ENCODE measurements at regions not wholly inside any gene's neighbourhood (a gene's known extent, or its start where the extent isn't known, plus 50 kb on each side); places are given as distances from the start of the nearest gene placed in this dataset.

GRCh38 chr15:69793781-69794451 is 303.8 kb downstream of the TLE3 start:
- DNase-seq (ENCODE audit: low read depth), result no peak

- DNase-seq (ENCODE audit: low read depth), result no peak
These were observed 302.9 kb downstream of the TLE3 start for GRCh38 chr15:69794645-69795469.

- no peak for DNase-seq (ENCODE audit: low read depth)
These were observed 302.1 kb downstream of the TLE3 start for GRCh38 chr15:69795601-69796000.

GRCh38 chr15:69797051-69797595 is 300.6 kb downstream of the TLE3 start:
- DNase-seq (ENCODE audit: low read depth), result no peak

- DNase-seq (ENCODE audit: low read depth), result no peak
These were observed 300.1 kb downstream of the TLE3 start for GRCh38 chr15:69797615-69798014.

GRCh38 chr15:69798481-69799250 is 299.1 kb downstream of the TLE3 start:
- DNase-seq (ENCODE audit: low read depth), result no peak

GRCh38 chr15:69801144-69801543 is 296.6 kb downstream of the TLE3 start:
- no peak for DNase-seq (ENCODE audit: low read depth)

GRCh38 chr15:69802432-69802831 is 295.3 kb downstream of the TLE3 start:
- DNase-seq (ENCODE audit: low read depth), result no peak

- DNase-seq (ENCODE audit: low read depth), result no peak
These were observed 292.9 kb downstream of the TLE3 start for GRCh38 chr15:69804786-69805185.

- DNase-seq (ENCODE audit: low read depth), result no peak
These were observed 292.3 kb downstream of the TLE3 start for GRCh38 chr15:69805248-69805953.

GRCh38 chr15:69806287-69806915 is 291.3 kb downstream of the TLE3 start:
- no peak for DNase-seq (ENCODE audit: low read depth)

GRCh38 chr15:69807721-69808120 is 290.0 kb downstream of the TLE3 start:
- no peak for DNase-seq (ENCODE audit: low read depth)

- DNase-seq (ENCODE audit: low read depth), result no peak
These were observed 289.0 kb downstream of the TLE3 start for GRCh38 chr15:69808756-69809155.

GRCh38 chr15:69809421-69809820 is 288.3 kb downstream of the TLE3 start:
- DNase-seq (ENCODE audit: low read depth), result no peak

- DNase-seq (ENCODE audit: low read depth), result no peak
These were observed 287.0 kb downstream of the TLE3 start for GRCh38 chr15:69810431-69811354.

- DNase-seq (ENCODE audit: low read depth), result no peak
These were observed 284.9 kb downstream of the TLE3 start for GRCh38 chr15:69812861-69813261.

GRCh38 chr15:69813881-69814280 is 283.8 kb downstream of the TLE3 start:
- no peak for DNase-seq (ENCODE audit: low read depth)

- no peak for DNase-seq (ENCODE audit: low read depth)
These were observed 282.8 kb downstream of the TLE3 start for GRCh38 chr15:69814932-69815331.

- DNase-seq (ENCODE audit: low read depth), result no peak
These were observed 281.9 kb downstream of the TLE3 start for GRCh38 chr15:69815793-69816192.

GRCh38 chr15:69816522-69816921 is 281.2 kb downstream of the TLE3 start:
- DNase-seq (ENCODE audit: low read depth), result no peak
